HCT116 (cell line): ENCODE measurements at regions not wholly inside any gene's neighbourhood (a gene's known extent, or its start where the extent isn't known, plus 50 kb on each side); places are given as distances from the start of the nearest gene placed in this dataset.

Source experiments
- ATAC-seq: fragments of 200-7000 bp; cut with Tn5 transposase; 2 replicates; pipeline ENCODE4 v1.9.1; 2020; ENCODE audit warnings: mild to moderate bottlenecking, moderate library complexity
- BruUV-seq: library from RNA; stranded (reverse); fragments of 400-500 nt; replicated peaks from 2 replicates; lab custom pipeline; 2021; lab: Mats Ljungman, UMichigan
- CTCF ChIA-PET: fragments of 300-600 bp; sonication (Branson Sonifier 250); formaldehyde crosslinking; loops from one replicate; lab custom pipeline; 2021; ENCODE audit warnings: antibody characterized with exemption; lab: Charles Lee
- POLR2A ChIA-PET: fragments of 300-600, 350-600 bp; sonication (Branson Sonifier 250); formaldehyde crosslinking; loops from one replicate; lab custom pipeline; 2021; ENCODE audit warnings: antibody characterized with exemption; lab: Charles Lee
- RAD21 ChIA-PET, 2 experiments: fragments of 300-600 bp; sonication (Branson Sonifier 250); formaldehyde crosslinking; loops; one replicate each; lab custom pipeline; 2023; ENCODE audit warnings: low total read pairs in 2 of 2; ENCODE audit not compliant: uncharacterized antibody in 2 of 2, unreplicated experiment in 2 of 2, low non-redundant PET in 1 of 2; lab: Charles Lee
- DNase-seq: peaks from one replicate; pipeline ENCODE4 v3.0.0-alpha.2; 2010; ENCODE audit warnings: low read depth, low spot score
- H2AFZ ChIP-seq: fragments of 200-600 bp; shearing (Covaris generic), sonication (generic); 2 replicates; pipeline ENCODE4 v1.6.1; 2017; ENCODE audit warnings: low read depth, mixed run types, mixed read lengths, antibody characterized with exemption, low read length; ENCODE audit not compliant: poor library complexity, severe bottlenecking
- H3K27ac ChIP-seq: 2 replicates; pipeline ENCODE4 v1.5.1; 2012; ENCODE audit warnings: low read depth, low read length
- H3K27me3 ChIP-seq: fragments of 200-600 bp; sonication (generic); 2 replicates; pipeline ENCODE4 v1.6.1; 2016; ENCODE audit warnings: mixed run types, low read length, mixed read lengths; ENCODE audit not compliant: insufficient read depth
- H3K36me3 ChIP-seq, 2 experiments: fragments of 200-500 bp in 1 of 2; fragments of 200-600 bp in 1 of 2; sonication (Bioruptor generic) in 1 of 2; sonication (generic) in 1 of 2; 2 replicates each; pipeline versions ENCODE4 v1.5.1 to v1.6.1; 2014 to 2016; ENCODE audit warnings: low read length in 2 of 2, inconsistent platforms in 1 of 2, mixed read lengths in 1 of 2, mixed run types in 1 of 2; ENCODE audit not compliant: insufficient read depth in 2 of 2, control insufficient read depth in 1 of 2
- H3K4me1 ChIP-seq, 2 experiments: fragments of 200-600 bp in 1 of 2; sonication (generic) in 1 of 2; 2 replicates each; pipeline versions ENCODE4 v1.5.1 to v1.6.1; 2012 to 2017; ENCODE audit warnings: low read length in 2 of 2, inconsistent platforms in 1 of 2, mild to moderate bottlenecking in 1 of 2, mixed read lengths in 1 of 2, mixed run types in 1 of 2, moderate library complexity in 1 of 2; ENCODE audit not compliant: insufficient read depth in 2 of 2, control insufficient read depth in 1 of 2
- H3K4me2 ChIP-seq: fragments of 200-600 bp; sonication (generic); 2 replicates; pipeline ENCODE4 v1.6.1; 2017; ENCODE audit warnings: mixed run types, low read length, mixed read lengths
- H3K4me3 ChIP-seq, 2 experiments: fragments of 200-600 bp in 1 of 2; sonication (generic) in 1 of 2; replicated peaks in 1 of 2; 2 replicates each; pipeline ENCODE4 v1.5.1; 2011 to 2016; ENCODE audit warnings: low read length in 2 of 2, control low read depth in 1 of 2, low read depth in 1 of 2, mild to moderate bottlenecking in 1 of 2, mixed read lengths in 1 of 2, mixed run types in 1 of 2
- H3K79me2 ChIP-seq: fragments of 200-600 bp; sonication (generic); 2 replicates; pipeline ENCODE4 v1.6.1; 2017; ENCODE audit warnings: mild to moderate bottlenecking, mixed run types, low read length, moderate library complexity, mixed read lengths; ENCODE audit not compliant: insufficient read depth
- H3K9ac ChIP-seq: fragments of 200-600 bp; sonication (generic); 2 replicates; pipeline ENCODE4 v1.6.1; 2016; ENCODE audit warnings: low read length, mixed read lengths
- H3K9me2 ChIP-seq: fragments of 200-600 bp; sonication (generic), shearing (Covaris generic); 2 replicates; pipeline ENCODE4 v1.6.1; 2017; ENCODE audit warnings: mixed run types, mild to moderate bottlenecking, moderate library complexity; ENCODE audit not compliant: insufficient read depth
- H3K9me3 ChIP-seq, 2 experiments: fragments of 200-500 bp in 1 of 2; fragments of 200-600 bp in 1 of 2; sonication (Bioruptor generic) in 1 of 2; sonication (generic) in 1 of 2; 2 replicates each; pipeline ENCODE4 v1.6.1; 2014 to 2017; ENCODE audit warnings: low read length in 2 of 2, mixed read lengths in 2 of 2, inconsistent platforms in 1 of 2, low read depth in 1 of 2, mild to moderate bottlenecking in 1 of 2, mixed run types in 1 of 2, moderate library complexity in 1 of 2; ENCODE audit not compliant: control insufficient read depth in 1 of 2, insufficient read depth in 1 of 2
- H4K20me1 ChIP-seq: fragments of 200-600 bp; sonication (generic), shearing (Covaris generic); 2 replicates; pipeline ENCODE4 v1.6.1; 2017; ENCODE audit warnings: mixed run types, mild to moderate bottlenecking, moderate library complexity; ENCODE audit not compliant: insufficient read depth
- CEBPB ChIP-seq: IDR thresholded peaks from 2 replicates; pipeline ENCODE4 v1.6.1; 2012; ENCODE audit warnings: low read depth
- EGR1 ChIP-seq: IDR thresholded peaks from 2 replicates; pipeline ENCODE4 v1.6.1; 2012; ENCODE audit warnings: low read depth
- ELF1 ChIP-seq: IDR thresholded peaks from 2 replicates; pipeline ENCODE4 v1.6.1; 2012; ENCODE audit warnings: low read depth, borderline replicate concordance
- EZH2 ChIP-seq: fragments of 200-600 bp; sonication (generic); IDR thresholded peaks from 2 replicates; pipeline ENCODE4 v1.6.1; 2017; ENCODE audit warnings: antibody characterized with exemption, mixed run types
- EZH2phosphoT487 ChIP-seq: fragments of 200-600 bp; IDR thresholded peaks from 2 replicates; pipeline ENCODE4 v1.6.1; 2018; ENCODE audit warnings: antibody characterized with exemption, borderline replicate concordance
- FOSL1 ChIP-seq: IDR thresholded peaks from 2 replicates; pipeline ENCODE4 v1.6.1; 2012; ENCODE audit warnings: low read depth
- JUND ChIP-seq: IDR thresholded peaks from 2 replicates; pipeline ENCODE4 v1.6.1; 2012
- POLR2A ChIP-seq: IDR thresholded peaks from 2 replicates; pipeline ENCODE4 v1.7.0; 2011; ENCODE audit warnings: borderline replicate concordance; ENCODE audit not compliant: insufficient read depth, insufficient read length; ENCODE audit errors: extremely low read depth
- POLR2AphosphoS5 ChIP-seq: IDR thresholded peaks from 2 replicates; pipeline ENCODE4 v1.6.1; 2011; ENCODE audit warnings: mild to moderate bottlenecking, low read depth, low read length, moderate library complexity
- RAD21 ChIP-seq: IDR thresholded peaks from 2 replicates; pipeline ENCODE4 v1.6.1; 2012; ENCODE audit warnings: low read depth, mild to moderate bottlenecking
- SIN3A ChIP-seq: IDR thresholded peaks from 2 replicates; pipeline ENCODE4 v1.6.1; 2012; ENCODE audit warnings: low read depth
- SP1 ChIP-seq: IDR thresholded peaks from 2 replicates; pipeline ENCODE4 v1.6.1; 2012; ENCODE audit warnings: low read depth
- SRF ChIP-seq: IDR thresholded peaks from 2 replicates; pipeline ENCODE4 v1.6.1; 2012; ENCODE audit warnings: low read depth
- TCF7L2 ChIP-seq: IDR thresholded peaks from 2 replicates; pipeline ENCODE4 v1.7.0; 2011; ENCODE audit warnings: borderline replicate concordance, inconsistent platforms; ENCODE audit not compliant: insufficient read depth, insufficient read length; ENCODE audit errors: extremely low read depth
- YY1 ChIP-seq: IDR thresholded peaks from 2 replicates; pipeline ENCODE4 v1.6.1; 2011; ENCODE audit warnings: low read length, low read depth, moderate library complexity, mild to moderate bottlenecking; ENCODE audit not compliant: insufficient replicate concordance; ENCODE audit errors: extremely low read depth
- ZFX ChIP-seq: fragments of 450-650 bp; IDR thresholded peaks from 2 replicates; pipeline ENCODE4 v1.6.1; 2017
- ZNF274 ChIP-seq: fragments of 200-500 bp; sonication (Bioruptor generic); IDR thresholded peaks from 2 replicates; pipeline ENCODE4 v1.6.1; 2014; ENCODE audit warnings: mild to moderate bottlenecking, low read depth, low read length, inconsistent platforms
- intact Hi-C: fragments of 100-400 bp; cut with micrococcal nuclease; formaldehyde crosslinking; loops from 2 replicates; pipeline ENCODE4 v1.10.0; 2022
- TF ChIP-seq, protein P1 (sequence below): IDR thresholded peaks from 2 replicates; pipeline ENCODE4 v1.6.1; 2012
- TF ChIP-seq, protein P2 (sequence below), 3 experiments: fragments of 200-600 bp in 1 of 3; sonication (generic) in 1 of 3; IDR thresholded peaks in 2 of 3; conservative IDR thresholded peaks in 1 of 3; 2 replicates each; pipeline ENCODE4 v1.5.1; 2012 to 2017; ENCODE audit warnings: low read depth in 2 of 3, low read length in 2 of 3, antibody characterized with exemption in 1 of 3, borderline replicate concordance in 1 of 3, control low read depth in 1 of 3, mild to moderate bottlenecking in 1 of 3, mixed read lengths in 1 of 3, mixed run types in 1 of 3, moderate library complexity in 1 of 3; ENCODE audit not compliant: insufficient read depth in 1 of 3
- TF ChIP-seq, protein P3 (sequence below): IDR thresholded peaks from 2 replicates; pipeline ENCODE4 v1.6.1; 2012; ENCODE audit warnings: low read depth

DNA sequence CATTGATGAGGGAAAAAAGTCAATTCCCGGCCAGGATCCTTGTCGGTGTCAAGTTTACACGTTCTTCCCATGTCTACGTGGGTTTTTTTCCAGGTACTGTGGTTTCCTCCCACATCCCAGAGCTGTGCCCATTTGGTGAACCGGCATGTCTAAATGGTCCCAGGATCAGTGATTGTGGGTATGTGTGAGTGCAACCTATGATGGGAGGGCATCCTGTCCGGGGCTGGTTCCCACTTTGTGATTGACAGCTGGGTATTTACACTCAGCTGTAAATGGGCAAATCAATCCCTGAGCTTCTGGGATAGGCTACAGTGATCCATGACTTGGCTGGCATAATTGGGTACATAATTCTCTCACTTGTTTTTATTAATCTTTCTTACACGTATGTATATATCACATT lies 91.2 kb upstream of the IRX6 start:
- Histone ChIP-seq H3K36me3 (no peaks in the 10 kb centered on the region), H3K9ac (no peak overlapping the region), H3K4me2 (no peak overlapping the region), H4K20me1 (no peaks in the 10 kb centered on the region), H3K4me3 (no peak overlapping the region), H3K27ac (no peak overlapping the region), H2AFZ (no peak overlapping the region), H3K9me2 (no peaks in the 10 kb centered on the region), H3K4me1 (no peaks in the 10 kb centered on the region), H3K9me3 (no peaks in the 10 kb centered on the region), H3K79me2 (no peaks in the 10 kb centered on the region), H3K27me3 (peaks cover 12% of the 10 kb centered on the region)
- intact Hi-C loops: no loop called here
- ChIA-PET RAD21 (no interaction called here), CTCF (no interaction called here), POLR2A (no interaction called here)
- DNase-seq: no peak
- BruUV-seq: no TSS peak
- TF ChIP-seq ZFX (no peak), CEBPB (no peak), SIN3A (no peak), TCF7L2 (no peak), JUND (no peak), POLR2A (no peak), POLR2AphosphoS5 (no peak), FOSL1 (no peak), SP1 (no peak), ZNF274 (no peak), ELF1 (no peak), EGR1 (no peak), SRF (no peak), YY1 (no peak), EZH2phosphoT487 (no peak), RAD21 (no peak), EZH2 (no peak)
- TF ChIP-seq, protein P1, sequence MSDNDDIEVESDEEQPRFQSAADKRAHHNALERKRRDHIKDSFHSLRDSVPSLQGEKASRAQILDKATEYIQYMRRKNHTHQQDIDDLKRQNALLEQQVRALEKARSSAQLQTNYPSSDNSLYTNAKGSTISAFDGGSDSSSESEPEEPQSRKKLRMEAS: no peak
- TF ChIP-seq, protein P2, sequence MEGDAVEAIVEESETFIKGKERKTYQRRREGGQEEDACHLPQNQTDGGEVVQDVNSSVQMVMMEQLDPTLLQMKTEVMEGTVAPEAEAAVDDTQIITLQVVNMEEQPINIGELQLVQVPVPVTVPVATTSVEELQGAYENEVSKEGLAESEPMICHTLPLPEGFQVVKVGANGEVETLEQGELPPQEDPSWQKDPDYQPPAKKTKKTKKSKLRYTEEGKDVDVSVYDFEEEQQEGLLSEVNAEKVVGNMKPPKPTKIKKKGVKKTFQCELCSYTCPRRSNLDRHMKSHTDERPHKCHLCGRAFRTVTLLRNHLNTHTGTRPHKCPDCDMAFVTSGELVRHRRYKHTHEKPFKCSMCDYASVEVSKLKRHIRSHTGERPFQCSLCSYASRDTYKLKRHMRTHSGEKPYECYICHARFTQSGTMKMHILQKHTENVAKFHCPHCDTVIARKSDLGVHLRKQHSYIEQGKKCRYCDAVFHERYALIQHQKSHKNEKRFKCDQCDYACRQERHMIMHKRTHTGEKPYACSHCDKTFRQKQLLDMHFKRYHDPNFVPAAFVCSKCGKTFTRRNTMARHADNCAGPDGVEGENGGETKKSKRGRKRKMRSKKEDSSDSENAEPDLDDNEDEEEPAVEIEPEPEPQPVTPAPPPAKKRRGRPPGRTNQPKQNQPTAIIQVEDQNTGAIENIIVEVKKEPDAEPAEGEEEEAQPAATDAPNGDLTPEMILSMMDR (IDR thresholded peaks at IDR 0.05 in 2 of 3, conservative IDR thresholded peaks at IDR 0.05 in 1 of 3; ENCODE audit: borderline replicate concordance in 1 of 3, insufficient read depth in 1 of 3, low read depth in 2 of 3, low read length in 2 of 3): no peak
- TF ChIP-seq, protein P3, sequence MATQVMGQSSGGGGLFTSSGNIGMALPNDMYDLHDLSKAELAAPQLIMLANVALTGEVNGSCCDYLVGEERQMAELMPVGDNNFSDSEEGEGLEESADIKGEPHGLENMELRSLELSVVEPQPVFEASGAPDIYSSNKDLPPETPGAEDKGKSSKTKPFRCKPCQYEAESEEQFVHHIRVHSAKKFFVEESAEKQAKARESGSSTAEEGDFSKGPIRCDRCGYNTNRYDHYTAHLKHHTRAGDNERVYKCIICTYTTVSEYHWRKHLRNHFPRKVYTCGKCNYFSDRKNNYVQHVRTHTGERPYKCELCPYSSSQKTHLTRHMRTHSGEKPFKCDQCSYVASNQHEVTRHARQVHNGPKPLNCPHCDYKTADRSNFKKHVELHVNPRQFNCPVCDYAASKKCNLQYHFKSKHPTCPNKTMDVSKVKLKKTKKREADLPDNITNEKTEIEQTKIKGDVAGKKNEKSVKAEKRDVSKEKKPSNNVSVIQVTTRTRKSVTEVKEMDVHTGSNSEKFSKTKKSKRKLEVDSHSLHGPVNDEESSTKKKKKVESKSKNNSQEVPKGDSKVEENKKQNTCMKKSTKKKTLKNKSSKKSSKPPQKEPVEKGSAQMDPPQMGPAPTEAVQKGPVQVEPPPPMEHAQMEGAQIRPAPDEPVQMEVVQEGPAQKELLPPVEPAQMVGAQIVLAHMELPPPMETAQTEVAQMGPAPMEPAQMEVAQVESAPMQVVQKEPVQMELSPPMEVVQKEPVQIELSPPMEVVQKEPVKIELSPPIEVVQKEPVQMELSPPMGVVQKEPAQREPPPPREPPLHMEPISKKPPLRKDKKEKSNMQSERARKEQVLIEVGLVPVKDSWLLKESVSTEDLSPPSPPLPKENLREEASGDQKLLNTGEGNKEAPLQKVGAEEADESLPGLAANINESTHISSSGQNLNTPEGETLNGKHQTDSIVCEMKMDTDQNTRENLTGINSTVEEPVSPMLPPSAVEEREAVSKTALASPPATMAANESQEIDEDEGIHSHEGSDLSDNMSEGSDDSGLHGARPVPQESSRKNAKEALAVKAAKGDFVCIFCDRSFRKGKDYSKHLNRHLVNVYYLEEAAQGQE: no peak
- ATAC-seq: no peak
